Left lung (tissue), 4 donors: ENCODE measurements at regions not wholly inside any gene's neighbourhood (a gene's known extent, or its start where the extent isn't known, plus 50 kb on each side); places are given as distances from the start of the nearest gene placed in this dataset.
"Not testable (repeated sequence)": the region's sequence is repeated elsewhere in the genome, so short reads cannot be mapped to it uniquely, and the experiment has no call there.

Experiments used
- ATAC-seq: fragments of 200-7000 bp; cut with Tn5 transposase; one replicate; pipeline ENCODE4 v1.9.1; 2020; ENCODE audit warnings: moderate library complexity
- DNase-seq, 4 donors: peaks; one replicate each; pipeline ENCODE4 v3.0.0-alpha.2; 2013 to 2020
- H3K27ac ChIP-seq, 2 donors: fragments of 200-600 bp; sonication (generic) in 1 of 2; one replicate each; pipeline versions ENCODE4 v1.5.0 to v1.8.0; 2020 to 2021
- H3K27me3 ChIP-seq, 2 donors: fragments of 200-600 bp; sonication (generic) in 1 of 2; one replicate each; pipeline versions ENCODE4 v1.5.0 to v1.8.0; 2020 to 2021
- H3K36me3 ChIP-seq, 2 donors: fragments of 200-600 bp; sonication (generic) in 1 of 2; one replicate each; pipeline versions ENCODE4 v1.5.0 to v1.8.0; 2020 to 2021
- H3K4me1 ChIP-seq, 2 donors: fragments of 200-600 bp; one replicate each; pipeline ENCODE4 v1.8.0; 2021
- H3K4me3 ChIP-seq, 2 donors: fragments of 200-600 bp; sonication (generic) in 1 of 2; one replicate each; pipeline versions ENCODE4 v1.5.0 to v1.8.0; 2020 to 2021; ENCODE audit warnings: mild to moderate bottlenecking in 1 of 2
- H3K9me3 ChIP-seq, 2 donors: fragments of 200-600 bp; sonication (generic) in 1 of 2; one replicate each; pipeline versions ENCODE4 v1.5.0 to v1.8.0; 2020 to 2021
- CTCF ChIP-seq, 2 donors: fragments of 200-600 bp; sonication (generic) in 1 of 2; IDR thresholded peaks; one replicate each; pipeline versions ENCODE4 v1.5.0 to v1.8.0; 2021; ENCODE audit warnings: antibody characterized with exemption in 2 of 2
- intact Hi-C, 2 donors: fragments of 100-400 bp; cut with DNase I; formaldehyde crosslinking; loops; one replicate each; pipeline versions ENCODE4 v1.11.2 to v1.14.2; 2022
- donor health status: DM: no; HTN: yes; CAD: no.
- donor health status: DM: no; HTN: no; CAD: no.

GRCh38 chr6:99145738-99146137 is 198.0 kb upstream of the FBXL4 start:
- no peaks in the 10 kb centered on the region for H3K4me1 ChIP-seq
- ATAC-seq (no peak), DNase-seq (no peak)
- no peak for TF ChIP-seq CTCF (IDR thresholded peaks at IDR 0.05)
- no peaks in the 10 kb centered on the region for H3K27me3 ChIP-seq
- H3K27ac ChIP-seq = no peak overlapping the region
- no peaks in the 10 kb centered on the region for H3K9me3 ChIP-seq
- H3K4me3 ChIP-seq = no peak overlapping the region
- intact Hi-C loops = no loop called here
- no peaks in the 10 kb centered on the region for H3K36me3 ChIP-seq

- ATAC-seq (no peak), DNase-seq (no peak)
- TF ChIP-seq CTCF (IDR thresholded peaks at IDR 0.05) = no peak
- intact Hi-C loops = no loop called here
- Histone ChIP-seq H3K27ac (no peak overlapping the region), H3K27me3 (no peaks in the 10 kb centered on the region), H3K4me1 (no peaks in the 10 kb centered on the region), H3K36me3 (no peaks in the 10 kb centered on the region), H3K9me3 (no peaks in the 10 kb centered on the region), H3K4me3 (no peak overlapping the region)
Measured at GRCh38 chr6:99143108-99143861, 195.5 kb upstream of the FBXL4 start.

- DNase-seq, H3K4me3 ChIP-seq, H3K27ac ChIP-seq, H3K27me3 ChIP-seq, ATAC-seq, intact Hi-C loops, H3K4me1 ChIP-seq, H3K9me3 ChIP-seq, H3K36me3 ChIP-seq: not testable (repeated sequence)
Measured at GRCh38 chr6:99141906-99142305, 194.2 kb upstream of the FBXL4 start.

- DNase-seq (no peak), ATAC-seq (no peak)
- H3K27ac ChIP-seq = no peak overlapping the region
- no peak overlapping the region for H3K4me3 ChIP-seq
- no peaks in the 10 kb centered on the region for H3K4me1 ChIP-seq
- intact Hi-C loops = no loop called here
- no peaks in the 10 kb centered on the region for H3K9me3 ChIP-seq
- no peaks in the 10 kb centered on the region for H3K36me3 ChIP-seq
- no peaks in the 10 kb centered on the region for H3K27me3 ChIP-seq
- no peak for TF ChIP-seq CTCF (IDR thresholded peaks at IDR 0.05)
Measured at GRCh38 chr6:99138445-99138844, 190.7 kb upstream of the FBXL4 start.

GRCh38 chr6:99137314-99137713 is 189.6 kb upstream of the FBXL4 start:
- H3K4me3 ChIP-seq = no peak overlapping the region
- DNase-seq (no peak), ATAC-seq (no peak)
- intact Hi-C loops = no loop called here
- H3K27ac ChIP-seq = no peak overlapping the region
- H3K36me3 ChIP-seq = no peaks in the 10 kb centered on the region
- no peak for TF ChIP-seq CTCF (IDR thresholded peaks at IDR 0.05)
- H3K9me3 ChIP-seq = no peaks in the 10 kb centered on the region
- no peaks in the 10 kb centered on the region for H3K4me1 ChIP-seq
- no peaks in the 10 kb centered on the region for H3K27me3 ChIP-seq

- H3K27ac ChIP-seq = no peak overlapping the region
- H3K4me1 ChIP-seq = no peaks in the 10 kb centered on the region
- intact Hi-C loops = no loop called here
- DNase-seq = no peak
- peak; percentile 83 for ATAC-seq
- H3K36me3 ChIP-seq = no peaks in the 10 kb centered on the region
- H3K9me3 ChIP-seq = no peaks in the 10 kb centered on the region
- H3K27me3 ChIP-seq = no peaks in the 10 kb centered on the region
- no peak for TF ChIP-seq CTCF (IDR thresholded peaks at IDR 0.05)
- no peak overlapping the region for H3K4me3 ChIP-seq
Measured at GRCh38 chr6:99136488-99136887, 188.7 kb upstream of the FBXL4 start.
